ENCODE measurements at regions not wholly inside any gene's neighbourhood (a gene's known extent, or its start where the extent isn't known, plus 50 kb on each side); places are given as distances from the start of the nearest gene placed in this dataset.

DNA sequence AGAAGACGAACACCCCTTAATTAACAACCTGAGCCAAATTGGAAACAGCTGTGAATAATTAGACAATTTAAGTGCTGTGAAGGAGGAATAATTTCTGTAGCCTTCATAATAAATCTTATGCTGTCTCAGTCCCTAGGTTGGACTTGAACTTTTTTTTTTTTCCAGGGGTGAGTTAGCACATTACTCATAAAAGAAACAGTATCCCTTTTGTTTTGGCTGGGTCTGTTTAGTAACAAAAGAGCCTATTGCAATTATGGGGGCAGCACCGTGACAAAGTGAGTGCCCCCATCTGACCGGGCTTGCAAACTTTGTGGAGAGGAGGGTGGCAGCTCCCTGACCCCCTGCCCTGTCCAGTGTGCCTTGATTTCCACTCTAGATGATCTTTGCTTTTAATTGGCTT, 167.4 kb downstream of the DICER1 start:
- WGBS, 2 donors (ENCODE audit: extremely low coverage in 2 of 2, insufficient read length in 2 of 2, insufficient replicate concordance in 1 of 2) = no CpG with 5 or more reads among the region's 3 CpGs
- no peak overlapping the region for H3K23ac ChIP-seq (ENCODE audit: low read depth, low read length, poor library complexity)

DNA sequence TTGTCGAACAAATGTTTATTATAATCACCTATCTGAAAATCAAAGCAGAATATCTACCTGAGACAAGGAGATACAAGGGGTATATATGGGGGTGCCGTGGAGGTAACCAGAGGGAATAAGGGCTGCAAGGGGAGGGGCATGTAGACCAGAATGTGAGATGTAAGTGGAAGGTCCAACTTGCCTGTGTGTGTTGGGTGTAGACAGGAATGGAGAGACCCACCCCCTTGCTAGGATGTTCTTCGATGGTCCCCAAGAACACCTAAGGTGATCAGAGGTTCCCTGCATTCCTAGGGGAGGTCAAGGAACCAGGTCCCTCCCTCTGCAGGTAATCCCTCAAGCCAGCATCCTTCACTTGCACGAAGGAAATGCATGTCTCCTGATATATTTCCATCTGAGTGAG, 167.9 kb downstream of the DICER1 start:
- Histone ChIP-seq H3K23ac (ENCODE audit: low read depth, low read length, poor library complexity) (no peak overlapping the region), H2BK15ac (ENCODE audit: low read length) (no peak overlapping the region), H3K4me3 (ENCODE audit: low read length in 2 of 2) (no peak overlapping the region), H4K8ac (ENCODE audit: low read depth, low read length) (no peak overlapping the region), H4K91ac (ENCODE audit: low read depth, low read length, poor library complexity) (no peak overlapping the region), H2AFZ (ENCODE audit: low read length) (no peak overlapping the region), H2BK12ac (ENCODE audit: low read length) (no peak overlapping the region), H3K4me2 (ENCODE audit: insufficient read depth, low read length, poor library complexity, severe bottlenecking) (no peak overlapping the region), H3K18ac (ENCODE audit: low read length) (peak overlapping the region; percentile 13), H3K9me3 (replicated peaks in 1 of 2; ENCODE audit: control insufficient read depth in 2 of 2, insufficient read depth in 1 of 2, low read depth in 1 of 2, low read length in 2 of 2) (peaks cover 0 to 2% of the 10 kb centered on the region in 2 donors), H3K79me1 (ENCODE audit: low read depth, low read length) (no peaks in the 10 kb centered on the region), H3K27ac (replicated peaks; ENCODE audit: low read length) (no peak overlapping the region), H3K9ac (ENCODE audit: low read depth, low read length, poor library complexity) (no peak overlapping the region), H3K27me3 (ENCODE audit: control insufficient read depth in 3 of 3, insufficient read depth in 3 of 3, low read depth in 1 of 3, low read length in 3 of 3) (no peaks in the 10 kb centered on the region), H3K4me1 (ENCODE audit: control insufficient read depth in 2 of 2, insufficient read depth in 1 of 2, low read depth in 1 of 2, low read length in 2 of 2) (no peaks in the 10 kb centered on the region), H2BK120ac (ENCODE audit: low read depth, low read length) (no peak overlapping the region), H2BK5ac (ENCODE audit: low read length) (no peak overlapping the region), H3K4ac (ENCODE audit: low read length) (no peak overlapping the region), H3K36me3 (replicated peaks in 1 of 2; ENCODE audit: control insufficient read depth in 2 of 2, insufficient read depth in 2 of 2, low read length in 2 of 2) (no peaks in the 10 kb centered on the region), H2AK5ac (ENCODE audit: low read depth, low read length) (no peak overlapping the region), H3K14ac (ENCODE audit: low read length) (no peak overlapping the region)
- no CpG with 5 or more reads among the region's 4 CpGs for WGBS, 2 donors (ENCODE audit: extremely low coverage in 2 of 2, insufficient read length in 2 of 2, insufficient replicate concordance in 1 of 2)
- no peak for DNase-seq (ENCODE audit: low spot score)

More for the DNA sequence above, 167.4 kb downstream of the DICER1 start:
- H3K27ac ChIP-seq (replicated peaks; ENCODE audit: low read length) = no peak overlapping the region
- no peaks in the 10 kb centered on the region for H3K79me1 ChIP-seq (ENCODE audit: low read depth, low read length)
- no peaks in the 10 kb centered on the region for H3K36me3 ChIP-seq (replicated peaks in 1 of 2; ENCODE audit: control insufficient read depth in 2 of 2, insufficient read depth in 2 of 2, low read length in 2 of 2)
- H3K27me3 ChIP-seq (ENCODE audit: control insufficient read depth in 3 of 3, insufficient read depth in 3 of 3, low read depth in 1 of 3, low read length in 3 of 3) = no peaks in the 10 kb centered on the region
- no peak overlapping the region for H3K14ac ChIP-seq (ENCODE audit: low read length)
- no peaks in the 10 kb centered on the region for H3K4me1 ChIP-seq (ENCODE audit: control insufficient read depth in 2 of 2, insufficient read depth in 1 of 2, low read depth in 1 of 2, low read length in 2 of 2)
- no peak overlapping the region for H3K4me3 ChIP-seq (ENCODE audit: low read length in 2 of 2)
- no peak overlapping the region for H2BK5ac ChIP-seq (ENCODE audit: low read length)
- H3K4me2 ChIP-seq (ENCODE audit: insufficient read depth, low read length, poor library complexity, severe bottlenecking) = no peak overlapping the region
- H3K18ac ChIP-seq (ENCODE audit: low read length) = no peak overlapping the region
- no peak overlapping the region for H4K8ac ChIP-seq (ENCODE audit: low read depth, low read length)
- no peak overlapping the region for H2AK5ac ChIP-seq (ENCODE audit: low read depth, low read length)
- H2AFZ ChIP-seq (ENCODE audit: low read length) = no peak overlapping the region
- H3K9ac ChIP-seq (ENCODE audit: low read depth, low read length, poor library complexity) = no peak overlapping the region
- no peak overlapping the region for H2BK15ac ChIP-seq (ENCODE audit: low read length)
- H4K91ac ChIP-seq (ENCODE audit: low read depth, low read length, poor library complexity) = no peak overlapping the region
- H2BK120ac ChIP-seq (ENCODE audit: low read depth, low read length) = no peak overlapping the region
- no peak for DNase-seq (ENCODE audit: low spot score)
- no peak overlapping the region for H2BK12ac ChIP-seq (ENCODE audit: low read length)
- H3K4ac ChIP-seq (ENCODE audit: low read length) = no peak overlapping the region
- peaks cover 0 to 2% of the 10 kb centered on the region in 2 donors for H3K9me3 ChIP-seq (replicated peaks in 1 of 2; ENCODE audit: control insufficient read depth in 2 of 2, insufficient read depth in 1 of 2, low read depth in 1 of 2, low read length in 2 of 2)

DNA sequence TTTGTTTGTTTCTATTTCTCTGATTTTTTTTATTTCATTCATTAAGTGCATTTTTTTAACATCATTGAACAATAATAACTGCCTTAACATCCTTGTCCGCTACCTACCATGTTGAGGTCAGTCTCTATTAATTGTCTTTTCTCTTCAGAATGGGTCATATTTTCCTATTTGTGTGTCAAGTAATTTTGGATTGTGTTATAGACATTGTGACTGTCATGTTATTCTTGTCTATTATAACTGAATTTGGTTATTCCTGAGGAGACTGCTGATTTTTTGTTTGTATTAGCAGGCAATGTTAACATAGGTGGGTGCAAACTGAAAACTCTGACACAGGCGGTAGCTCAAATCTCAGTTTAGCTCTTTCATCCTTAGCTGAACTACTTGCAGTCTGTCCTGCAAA, 169.9 kb downstream of the DICER1 start:
- no peaks in the 10 kb centered on the region for H3K4me1 ChIP-seq (ENCODE audit: control insufficient read depth in 2 of 2, insufficient read depth in 1 of 2, low read depth in 1 of 2, low read length in 2 of 2)
- no peak overlapping the region for H4K8ac ChIP-seq (ENCODE audit: low read depth, low read length)
- WGBS, 2 donors (ENCODE audit: extremely low coverage in 2 of 2, insufficient read length in 2 of 2, insufficient replicate concordance in 1 of 2) = no CpG with 5 or more reads among the region's 2 CpGs
- H4K91ac ChIP-seq (ENCODE audit: low read depth, low read length, poor library complexity) = no peak overlapping the region
- H3K36me3 ChIP-seq (replicated peaks in 1 of 2; ENCODE audit: control insufficient read depth in 2 of 2, insufficient read depth in 2 of 2, low read length in 2 of 2) = no peaks in the 10 kb centered on the region
- no peak overlapping the region for H3K4ac ChIP-seq (ENCODE audit: low read length)
- H3K23ac ChIP-seq (ENCODE audit: low read depth, low read length, poor library complexity) = no peak overlapping the region
- no peak overlapping the region for H3K4me2 ChIP-seq (ENCODE audit: insufficient read depth, low read length, poor library complexity, severe bottlenecking)
- no peaks in the 10 kb centered on the region for H3K27me3 ChIP-seq (ENCODE audit: control insufficient read depth in 3 of 3, insufficient read depth in 3 of 3, low read depth in 1 of 3, low read length in 3 of 3)
- H3K9me3 ChIP-seq (replicated peaks in 1 of 2; ENCODE audit: control insufficient read depth in 2 of 2, insufficient read depth in 1 of 2, low read depth in 1 of 2, low read length in 2 of 2) = peaks cover 0 to 2% of the 10 kb centered on the region in 2 donors
- H3K14ac ChIP-seq (ENCODE audit: low read length) = no peak overlapping the region
- no peak overlapping the region for H2BK15ac ChIP-seq (ENCODE audit: low read length)
- H2AK5ac ChIP-seq (ENCODE audit: low read depth, low read length) = no peak overlapping the region
- no peaks in the 10 kb centered on the region for H3K79me1 ChIP-seq (ENCODE audit: low read depth, low read length)
- H3K18ac ChIP-seq (ENCODE audit: low read length) = no peak overlapping the region
- no peak for DNase-seq (ENCODE audit: low spot score)
- no peak overlapping the region for H3K9ac ChIP-seq (ENCODE audit: low read depth, low read length, poor library complexity)
- H3K4me3 ChIP-seq (ENCODE audit: low read length in 2 of 2) = no peak overlapping the region
- H2BK12ac ChIP-seq (ENCODE audit: low read length) = no peak overlapping the region
- no peak overlapping the region for H2AFZ ChIP-seq (ENCODE audit: low read length)
- H2BK5ac ChIP-seq (ENCODE audit: low read length) = no peak overlapping the region
- H3K27ac ChIP-seq (replicated peaks; ENCODE audit: low read length) = no peak overlapping the region
- H2BK120ac ChIP-seq (ENCODE audit: low read depth, low read length) = no peak overlapping the region

DNA sequence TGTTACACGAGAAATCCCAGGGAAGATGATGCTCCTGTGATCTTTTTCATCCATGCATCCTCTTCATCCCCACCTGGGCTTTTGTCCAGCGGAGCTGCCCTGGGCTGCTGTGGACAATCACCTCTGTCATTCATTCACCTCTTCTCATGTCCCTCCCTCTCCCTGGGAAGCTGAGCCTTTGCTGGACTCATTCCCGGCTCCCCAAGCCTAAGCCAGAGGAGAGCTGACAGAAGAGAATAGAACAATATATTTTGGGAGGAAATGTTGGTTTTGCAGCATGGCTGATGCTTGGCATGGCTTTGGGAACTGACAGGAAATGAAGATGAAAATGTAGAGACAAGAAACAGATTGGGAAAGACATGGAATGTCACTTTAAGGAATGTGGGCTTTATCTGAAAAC, 177.4 kb downstream of the DICER1 start:
- H3K23ac ChIP-seq (ENCODE audit: low read depth, low read length, poor library complexity) = no peak overlapping the region
- no peak overlapping the region for H2BK15ac ChIP-seq (ENCODE audit: low read length)
- peaks cover 0 to 7% (median 0%) of the 10 kb centered on the region in 3 experiments for H3K27me3 ChIP-seq (ENCODE audit: control insufficient read depth in 3 of 3, insufficient read depth in 3 of 3, low read depth in 1 of 3, low read length in 3 of 3)
- H3K4me1 ChIP-seq (ENCODE audit: control insufficient read depth in 2 of 2, insufficient read depth in 1 of 2, low read depth in 1 of 2, low read length in 2 of 2) = peaks cover 0 to 7% of the 10 kb centered on the region in 2 donors
- H4K8ac ChIP-seq (ENCODE audit: low read depth, low read length) = no peak overlapping the region
- no peak overlapping the region for H4K91ac ChIP-seq (ENCODE audit: low read depth, low read length, poor library complexity)
- no peak overlapping the region for H2BK5ac ChIP-seq (ENCODE audit: low read length)
- H3K9me3 ChIP-seq (replicated peaks in 1 of 2; ENCODE audit: control insufficient read depth in 2 of 2, insufficient read depth in 1 of 2, low read depth in 1 of 2, low read length in 2 of 2) = no peaks in the 10 kb centered on the region
- H2BK12ac ChIP-seq (ENCODE audit: low read length) = no peak overlapping the region
- H2BK120ac ChIP-seq (ENCODE audit: low read depth, low read length) = no peak overlapping the region
- no peaks in the 10 kb centered on the region for H3K79me1 ChIP-seq (ENCODE audit: low read depth, low read length)
- H3K4ac ChIP-seq (ENCODE audit: low read length) = no peak overlapping the region
- H2AK5ac ChIP-seq (ENCODE audit: low read depth, low read length) = no peak overlapping the region
- no peak overlapping the region for H3K4me3 ChIP-seq (ENCODE audit: low read length in 2 of 2)
- WGBS, 2 donors (ENCODE audit: extremely low coverage in 2 of 2, insufficient read length in 2 of 2, insufficient replicate concordance in 1 of 2) = no CpG with 5 or more reads among the region's 3 CpGs
- no peak overlapping the region for H2AFZ ChIP-seq (ENCODE audit: low read length)
- no peak overlapping the region for H3K14ac ChIP-seq (ENCODE audit: low read length)
- no peak overlapping the region for H3K18ac ChIP-seq (ENCODE audit: low read length)
- no peak overlapping the region for H3K4me2 ChIP-seq (ENCODE audit: insufficient read depth, low read length, poor library complexity, severe bottlenecking)
- H3K9ac ChIP-seq (ENCODE audit: low read depth, low read length, poor library complexity) = no peak overlapping the region
- DNase-seq (ENCODE audit: low spot score) = no peak
- H3K36me3 ChIP-seq (replicated peaks in 1 of 2; ENCODE audit: control insufficient read depth in 2 of 2, insufficient read depth in 2 of 2, low read length in 2 of 2) = no peaks in the 10 kb centered on the region
- no peak overlapping the region for H3K27ac ChIP-seq (replicated peaks; ENCODE audit: low read length)

Measured in neuronal stem cell (in vitro differentiated cells).